Breast epithelium (tissue), 4 donors: ENCODE measurements at regions not wholly inside any gene's neighbourhood (a gene's known extent, or its start where the extent isn't known, plus 50 kb on each side); places are given as distances from the start of the nearest gene placed in this dataset.

Experiments used
- DNase-seq, 2 donors: peaks; one replicate each; pipeline ENCODE4 v3.0.0-alpha.2; 2019; ENCODE audit warnings: low spot score in 2 of 2
- H3K27ac ChIP-seq, 2 donors: fragments of 200-600 bp; sonication (generic) in 1 of 2; one replicate each; pipeline ENCODE4 v1.5.1; 2016 to 2019; ENCODE audit warnings: mild to moderate bottlenecking in 1 of 2
- H3K27me3 ChIP-seq, 2 donors: fragments of 200-600 bp; sonication (generic) in 1 of 2; one replicate each; pipeline versions ENCODE4 v1.5.1 to v1.6.0; 2017 to 2019; ENCODE audit warnings: control low read depth in 1 of 2, mild to moderate bottlenecking in 1 of 2
- H3K36me3 ChIP-seq: fragments of 200-600 bp; one replicate; pipeline ENCODE4 v1.5.1; 2019
- H3K4me1 ChIP-seq, 2 donors: fragments of 200-600 bp; sonication (generic); one replicate each; pipeline ENCODE4 v1.5.1; 2016 to 2019; ENCODE audit warnings: control low read depth in 1 of 2
- H3K4me3 ChIP-seq, 3 donors: fragments of 200-600 bp; sonication (generic); 1 replicate in 2 of 3; 2 replicates in 1 of 3; pipeline ENCODE4 v1.5.1; 2016 to 2019; ENCODE audit warnings: mild to moderate bottlenecking in 3 of 3, moderate library complexity in 2 of 3
- H3K9me3 ChIP-seq, 2 donors: fragments of 200-600 bp; sonication (generic) in 1 of 2; one replicate each; pipeline ENCODE4 v1.5.1; 2016 to 2019; ENCODE audit warnings: control low read depth in 1 of 2
- POLR2A ChIP-seq: fragments of 450-650 bp; IDR thresholded peaks from one replicate; pipeline ENCODE4 v1.6.1; 2016; ENCODE audit warnings: antibody characterized with exemption, mild to moderate bottlenecking, moderate library complexity
- POLR2AphosphoS5 ChIP-seq, 3 donors: sonication (generic); formaldehyde crosslinking; IDR thresholded peaks; one replicate each; pipeline ENCODE4 v1.6.1; 2017; ENCODE audit warnings: antibody characterized with exemption in 3 of 3
- intact Hi-C: fragments of 100-400 bp; cut with DNase I; formaldehyde crosslinking; loops from one replicate; pipeline ENCODE4 v1.15.1; 2023; ENCODE audit warnings: low total_unique reads
- TF ChIP-seq, protein P1 (sequence below), 3 donors: fragments of 450-650 bp; IDR thresholded peaks; one replicate each; pipeline ENCODE4 v1.5.1; 2016 to 2017; ENCODE audit warnings: antibody characterized with exemption in 3 of 3, mild to moderate bottlenecking in 3 of 3, moderate library complexity in 3 of 3

DNA sequence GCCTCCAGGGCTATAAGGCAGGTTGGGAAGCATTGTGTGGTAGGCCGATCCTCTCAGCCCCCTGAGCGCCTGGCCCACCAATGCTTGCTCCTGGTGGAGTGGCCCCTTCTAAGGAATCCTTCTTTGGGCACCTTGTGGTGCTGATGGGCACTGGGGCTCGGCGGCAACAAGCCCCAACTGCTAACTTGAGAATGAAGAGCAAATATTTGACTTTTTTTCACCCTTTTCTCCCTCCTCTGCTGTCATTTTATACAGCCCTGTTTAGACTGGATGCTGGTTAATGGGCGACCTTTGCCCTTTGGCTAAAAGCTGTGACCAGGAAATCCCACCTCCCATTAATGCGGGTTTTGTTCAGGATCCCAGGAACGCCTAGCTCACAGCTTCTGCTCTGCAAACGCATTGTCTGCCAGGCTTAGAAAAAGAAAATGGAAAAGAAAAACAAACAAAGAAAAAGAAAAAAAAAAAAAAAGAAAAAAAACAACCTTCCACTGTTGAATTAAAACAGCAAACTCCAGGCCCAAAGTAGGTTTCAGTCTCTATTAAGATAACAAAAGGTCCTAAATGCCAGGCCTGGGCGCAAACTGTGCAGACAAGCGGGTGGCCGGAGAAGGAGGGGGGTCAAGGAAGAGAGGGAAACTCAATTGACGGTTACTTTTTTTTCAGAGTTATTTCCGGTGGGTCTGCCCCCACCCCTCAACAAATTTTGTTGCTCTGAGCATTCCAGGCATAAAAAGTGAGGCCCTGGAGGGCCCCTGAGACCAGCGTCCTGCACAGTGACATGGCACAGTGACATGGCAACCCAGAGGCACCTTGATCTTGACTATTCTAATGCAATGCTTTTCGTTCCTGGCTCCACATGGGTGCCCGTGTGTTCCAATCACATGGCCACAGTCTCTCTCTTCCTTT, 301.4 kb downstream of the MAF start:
- H3K4me3 ChIP-seq: no peak overlapping the region
- intact Hi-C loops: no loop called here
- no peaks in the 10 kb centered on the region for H3K36me3 ChIP-seq
- DNase-seq: no peak
- no peak for TF ChIP-seq POLR2A
- no peaks in the 10 kb centered on the region for H3K27me3 ChIP-seq
- H3K27ac ChIP-seq: no peak overlapping the region
- H3K4me1 ChIP-seq: no peaks in the 10 kb centered on the region
- no peaks in the 10 kb centered on the region for H3K9me3 ChIP-seq

DNA sequence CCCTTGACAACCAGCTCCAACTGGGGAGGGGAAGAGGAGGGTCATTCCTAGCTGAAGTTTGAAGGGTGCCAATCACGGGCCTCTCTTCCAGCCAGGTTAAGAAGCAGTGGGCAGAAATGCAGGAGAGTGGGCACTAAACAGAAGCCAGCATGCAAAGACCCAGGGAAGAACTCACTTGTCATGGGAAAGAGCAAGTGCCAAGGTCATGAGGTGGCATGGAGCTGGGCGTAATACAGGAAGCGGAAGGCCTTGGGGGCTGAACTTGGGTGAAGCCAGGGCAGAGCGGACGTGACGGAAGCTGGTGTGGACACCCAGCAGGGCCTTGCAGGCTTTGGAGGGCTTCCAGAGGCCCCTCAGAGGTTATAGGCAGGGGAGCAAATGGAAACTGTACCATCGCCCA, 302.1 kb downstream of the MAF start:
- DNase-seq: no peak
- Histone ChIP-seq H3K27ac (no peak overlapping the region), H3K9me3 (no peaks in the 10 kb centered on the region), H3K27me3 (no peaks in the 10 kb centered on the region), H3K36me3 (no peaks in the 10 kb centered on the region), H3K4me3 (no peak overlapping the region), H3K4me1 (no peaks in the 10 kb centered on the region)
- TF ChIP-seq POLR2AphosphoS5 (IDR thresholded peaks at IDR 0.05): no peak
- TF ChIP-seq POLR2A: no peak
- TF ChIP-seq, protein P1, sequence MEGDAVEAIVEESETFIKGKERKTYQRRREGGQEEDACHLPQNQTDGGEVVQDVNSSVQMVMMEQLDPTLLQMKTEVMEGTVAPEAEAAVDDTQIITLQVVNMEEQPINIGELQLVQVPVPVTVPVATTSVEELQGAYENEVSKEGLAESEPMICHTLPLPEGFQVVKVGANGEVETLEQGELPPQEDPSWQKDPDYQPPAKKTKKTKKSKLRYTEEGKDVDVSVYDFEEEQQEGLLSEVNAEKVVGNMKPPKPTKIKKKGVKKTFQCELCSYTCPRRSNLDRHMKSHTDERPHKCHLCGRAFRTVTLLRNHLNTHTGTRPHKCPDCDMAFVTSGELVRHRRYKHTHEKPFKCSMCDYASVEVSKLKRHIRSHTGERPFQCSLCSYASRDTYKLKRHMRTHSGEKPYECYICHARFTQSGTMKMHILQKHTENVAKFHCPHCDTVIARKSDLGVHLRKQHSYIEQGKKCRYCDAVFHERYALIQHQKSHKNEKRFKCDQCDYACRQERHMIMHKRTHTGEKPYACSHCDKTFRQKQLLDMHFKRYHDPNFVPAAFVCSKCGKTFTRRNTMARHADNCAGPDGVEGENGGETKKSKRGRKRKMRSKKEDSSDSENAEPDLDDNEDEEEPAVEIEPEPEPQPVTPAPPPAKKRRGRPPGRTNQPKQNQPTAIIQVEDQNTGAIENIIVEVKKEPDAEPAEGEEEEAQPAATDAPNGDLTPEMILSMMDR (IDR thresholded peaks at IDR 0.05): no peak
- intact Hi-C loops: no loop called here

DNA sequence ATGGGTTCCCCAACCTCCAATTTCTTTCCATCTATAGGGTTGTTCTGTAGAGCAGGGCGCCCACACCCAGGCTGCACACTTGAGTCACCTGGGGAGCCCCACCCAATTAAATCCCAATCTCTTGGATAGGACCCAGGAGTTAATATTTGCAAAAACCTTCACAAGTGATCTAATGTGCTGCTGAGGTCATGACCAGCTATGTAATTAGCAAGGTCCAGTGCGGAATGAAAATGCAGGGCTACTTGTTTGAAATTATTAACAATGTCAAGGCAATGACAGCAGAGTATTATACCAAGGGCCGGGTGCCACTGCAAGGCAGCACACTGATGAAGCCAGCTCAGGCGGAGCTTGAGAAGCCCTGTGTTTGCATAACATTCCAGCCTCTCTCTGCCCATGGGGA, 302.7 kb downstream of the MAF start:
- Histone ChIP-seq H3K4me3 (no peak overlapping the region), H3K4me1 (no peaks in the 10 kb centered on the region), H3K27ac (no peak overlapping the region), H3K27me3 (no peaks in the 10 kb centered on the region), H3K9me3 (no peaks in the 10 kb centered on the region), H3K36me3 (no peaks in the 10 kb centered on the region)
- intact Hi-C loops: no loop called here
- no peak for TF ChIP-seq POLR2A
- TF ChIP-seq, protein P1 (IDR thresholded peaks at IDR 0.05): no peak
- no peak for TF ChIP-seq POLR2AphosphoS5 (IDR thresholded peaks at IDR 0.05)
- DNase-seq: no peak

GRCh38 chr16:79297296-79297695, 303.2 kb downstream of the MAF start:
- intact Hi-C loops: no loop called here
- no peak overlapping the region for H3K27ac ChIP-seq
- TF ChIP-seq POLR2AphosphoS5 (IDR thresholded peaks at IDR 0.05): no peak
- no peak for TF ChIP-seq POLR2A
- TF ChIP-seq, protein P1 (IDR thresholded peaks at IDR 0.05): no peak

DNA sequence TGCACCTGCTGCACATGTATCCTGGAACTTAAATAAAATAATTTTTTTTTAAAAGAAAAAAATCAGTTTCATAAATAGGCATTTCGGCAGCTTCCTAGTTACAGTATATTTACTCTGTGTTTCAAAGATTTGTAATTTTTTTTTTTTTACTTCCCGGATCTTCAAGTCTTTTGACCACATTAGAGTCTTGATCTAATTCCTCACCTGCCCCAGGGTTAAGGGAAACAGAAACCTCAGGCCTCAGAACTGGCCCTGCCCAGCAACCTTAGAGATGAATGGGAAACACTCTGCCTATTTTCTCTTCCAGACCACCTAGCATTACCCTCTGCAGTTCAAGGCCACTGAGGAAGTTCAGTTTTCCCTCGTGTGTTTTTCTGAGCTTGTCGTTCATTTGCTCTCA, 304.0 kb downstream of the MAF start:
- Histone ChIP-seq H3K9me3 (no peaks in the 10 kb centered on the region), H3K36me3 (no peaks in the 10 kb centered on the region), H3K27ac (no peak overlapping the region), H3K27me3 (no peaks in the 10 kb centered on the region), H3K4me1 (no peaks in the 10 kb centered on the region), H3K4me3 (no peak overlapping the region)
- intact Hi-C loops: no loop called here
- no peak for DNase-seq
- TF ChIP-seq, protein P1 (IDR thresholded peaks at IDR 0.05): no peak
- no peak for TF ChIP-seq POLR2AphosphoS5 (IDR thresholded peaks at IDR 0.05)
- no peak for TF ChIP-seq POLR2A

More at GRCh38 chr16:79297296-79297695, 303.2 kb downstream of the MAF start:
- no peaks in the 10 kb centered on the region for H3K27me3 ChIP-seq
- H3K4me1 ChIP-seq: no peaks in the 10 kb centered on the region
- no peaks in the 10 kb centered on the region for H3K36me3 ChIP-seq
- H3K4me3 ChIP-seq: no peak overlapping the region
- no peaks in the 10 kb centered on the region for H3K9me3 ChIP-seq
- DNase-seq: no peak
